Gastroesophageal sphincter (tissue), 4 donors: ENCODE measurements at regions not wholly inside any gene's neighbourhood (a gene's known extent, or its start where the extent isn't known, plus 50 kb on each side); places are given as distances from the start of the nearest gene placed in this dataset.
"Not testable (repeated sequence)": the region's sequence is repeated elsewhere in the genome, so short reads cannot be mapped to it uniquely, and the experiment has no call there.

Source experiments
- ATAC-seq: fragments of 150-250 bp; one replicate; pipeline ENCODE4 v1.9.1; 2016; ENCODE audit warnings: mild to moderate bottlenecking, moderate library complexity
- H3K27ac ChIP-seq, 4 donors: fragments of 200-600 bp; sonication (generic) in 3 of 4; 1 replicate in 3 of 4; 2 replicates in 1 of 4; pipeline ENCODE4 v1.5.1; 2016 to 2019
- H3K27me3 ChIP-seq: fragments of 200-600 bp; sonication (generic); one replicate; pipeline ENCODE4 v1.5.1; 2019
- H3K36me3 ChIP-seq, 2 donors: fragments of 200-600 bp; sonication (generic); one replicate each; pipeline ENCODE4 v1.5.1; 2019; ENCODE audit warnings: control low read depth in 1 of 2
- H3K4me1 ChIP-seq, 3 donors: fragments of 200-600 bp; sonication (generic); 1 replicate in 2 of 3; 2 replicates in 1 of 3; pipeline ENCODE4 v1.5.1; 2016 to 2019; ENCODE audit warnings: control low read depth in 2 of 3
- H3K4me3 ChIP-seq, 2 donors: fragments of 200-600 bp; sonication (generic); one replicate each; pipeline ENCODE4 v1.5.1; 2019; ENCODE audit warnings: mild to moderate bottlenecking in 1 of 2, moderate library complexity in 1 of 2
- H3K9me3 ChIP-seq, 3 donors: fragments of 200-600 bp; sonication (generic); one replicate each; pipeline ENCODE4 v1.5.1; 2017 to 2019; ENCODE audit warnings: control low read depth in 2 of 3
- CTCF ChIP-seq, 4 experiments: fragments of 200-600 bp in 2 of 4; fragments of 450-650 bp in 2 of 4; sonication (generic) in 1 of 4; IDR thresholded peaks; one replicate each; pipeline ENCODE4 v1.5.1; 2017 to 2019; ENCODE audit warnings: antibody characterized with exemption in 4 of 4, mild to moderate bottlenecking in 2 of 4, moderate library complexity in 2 of 4
- EP300 ChIP-seq: sonication (generic); formaldehyde crosslinking; IDR thresholded peaks from one replicate; pipeline ENCODE4 v1.6.1; 2017; ENCODE audit warnings: antibody characterized with exemption, mild to moderate bottlenecking
- POLR2A ChIP-seq, 2 donors: fragments of 450-650 bp; IDR thresholded peaks; one replicate each; pipeline ENCODE4 v1.6.1; 2017; ENCODE audit warnings: antibody characterized with exemption in 2 of 2, mild to moderate bottlenecking in 2 of 2, moderate library complexity in 1 of 2
- POLR2AphosphoS5 ChIP-seq: sonication (generic); formaldehyde crosslinking; IDR thresholded peaks from one replicate; pipeline ENCODE4 v1.6.1; 2017; ENCODE audit warnings: antibody characterized with exemption
- WGBS, 2 donors: methylation state at CpG; one replicate each; pipeline ENCODE4 v1.1.5; 2018; ENCODE audit warnings: low coverage in 1 of 2; 5-methylcytosine and 5-hydroxymethylcytosine counted together

- WGBS, 2 donors: 69 to 88% methylated on average over 1 to 2 of the region's 2 CpGs
- Histone ChIP-seq H3K4me1 (no peaks in the 10 kb centered on the region), H3K27me3 (peaks cover 12% of the 10 kb centered on the region), H3K4me3 (no peak overlapping the region), H3K9me3 (peaks cover 0 to 10% (median 0%) of the 10 kb centered on the region in 3 donors), H3K27ac (no peak overlapping the region), H3K36me3 (no peaks in the 10 kb centered on the region)
- TF ChIP-seq EP300 (no peak), POLR2A (IDR thresholded peaks at IDR 0.05) (no peak), POLR2AphosphoS5 (no peak), CTCF (IDR thresholded peaks at IDR 0.05) (no peak)
- no peak for ATAC-seq
Observed at GRCh38 chr22:22984967-22985366, 85.4 kb upstream of the GNAZ start.

GRCh38 chr22:22986008-22986407, 84.3 kb upstream of the GNAZ start:
- TF ChIP-seq EP300 (no peak), POLR2AphosphoS5 (no peak), CTCF (IDR thresholded peaks at IDR 0.05) (no peak), POLR2A (IDR thresholded peaks at IDR 0.05) (no peak)
- Histone ChIP-seq H3K4me3 (no peak overlapping the region), H3K36me3 (no peaks in the 10 kb centered on the region), H3K4me1 (no peaks in the 10 kb centered on the region), H3K9me3 (no peaks in the 10 kb centered on the region), H3K27ac (no peak overlapping the region), H3K27me3 (peaks cover 12% of the 10 kb centered on the region)
- 65 to 82% methylated on average over 2 of the region's 2 CpGs for WGBS, 2 donors
- ATAC-seq: no peak

- no peak overlapping the region for H3K27ac ChIP-seq
- 29 to 92% methylated on average over 1 to 2 of the region's 3 CpGs for WGBS, 2 donors
- no peaks in the 10 kb centered on the region for H3K36me3 ChIP-seq
- ATAC-seq: no peak
- no peaks in the 10 kb centered on the region for H3K9me3 ChIP-seq
- TF ChIP-seq POLR2A (IDR thresholded peaks at IDR 0.05) (no peak), POLR2AphosphoS5 (no peak), CTCF (IDR thresholded peaks at IDR 0.05) (no peak), EP300 (no peak)
- peaks cover 12% of the 10 kb centered on the region for H3K27me3 ChIP-seq
- H3K4me3 ChIP-seq: no peak overlapping the region
- no peaks in the 10 kb centered on the region for H3K4me1 ChIP-seq
Observed at GRCh38 chr22:22986640-22987039, 83.7 kb upstream of the GNAZ start.

- Histone ChIP-seq H3K4me1 (no peaks in the 10 kb centered on the region), H3K27ac (no peak overlapping the region), H3K27me3 (peaks cover 16% of the 10 kb centered on the region), H3K36me3 (no peaks in the 10 kb centered on the region), H3K4me3 (no peak overlapping the region), H3K9me3 (no peaks in the 10 kb centered on the region)
- no peak for ATAC-seq
- 56 to 58% methylated on average over 2 to 3 of the region's 3 CpGs for WGBS, 2 donors
- no peak for TF ChIP-seq EP300
- TF ChIP-seq POLR2A (IDR thresholded peaks at IDR 0.05): no peak
Observed at GRCh38 chr22:22988150-22988549, 82.2 kb upstream of the GNAZ start.

GRCh38 chr22:22988785-22989184, 81.5 kb upstream of the GNAZ start:
- Histone ChIP-seq H3K4me3 (no peak overlapping the region), H3K27ac (no peak overlapping the region), H3K9me3 (no peaks in the 10 kb centered on the region), H3K36me3 (no peaks in the 10 kb centered on the region), H3K27me3 (peaks cover 19% of the 10 kb centered on the region), H3K4me1 (no peaks in the 10 kb centered on the region)
- ATAC-seq: no peak
- WGBS, 2 donors: 78 to 83% methylated on average over 2 to 3 of the region's 3 CpGs
- no peak for TF ChIP-seq POLR2AphosphoS5
- TF ChIP-seq POLR2A (IDR thresholded peaks at IDR 0.05): no peak
- TF ChIP-seq EP300: no peak

- no peak for TF ChIP-seq POLR2A (IDR thresholded peaks at IDR 0.05)
- Histone ChIP-seq H3K4me3 (no peak overlapping the region), H3K27me3 (peaks cover 19% of the 10 kb centered on the region), H3K9me3 (no peaks in the 10 kb centered on the region), H3K27ac (no peak overlapping the region), H3K4me1 (no peaks in the 10 kb centered on the region), H3K36me3 (no peaks in the 10 kb centered on the region)
- no peak for ATAC-seq
- WGBS, 2 donors: 93% methylated on average over 3 of the region's 3 CpGs; no CpG with 5 or more reads in 1 of the 2 donors
Observed at GRCh38 chr22:22989856-22990255, 80.5 kb upstream of the GNAZ start.

GRCh38 chr22:22990711-22991505, 79.4 kb upstream of the GNAZ start:
- H3K9me3 ChIP-seq, H3K4me3 ChIP-seq, H3K36me3 ChIP-seq, ATAC-seq, H3K4me1 ChIP-seq, H3K27ac ChIP-seq: not testable (repeated sequence)
- 24 to 30% methylated on average over 6 to 7 of the region's 7 CpGs for WGBS, 2 donors
- peaks cover 17% of the 10 kb centered on the region for H3K27me3 ChIP-seq
